A549 (cell line): ENCODE measurements at regions not wholly inside any gene's neighbourhood (a gene's known extent, or its start where the extent isn't known, plus 50 kb on each side); places are given as distances from the start of the nearest gene placed in this dataset.

Experiments used
- ATAC-seq, 2 experiments: fragments of 200-7000 bp in 1 of 2; fragments of >200 bp in 1 of 2; cut with Nextera tagmentation in 1 of 2; cut with Tn5 transposase in 1 of 2; 3 replicates each; pipeline versions ENCODE4 v1.8.0 to v1.9.1; 2018 to 2020; ENCODE audit warnings: mild to moderate bottlenecking in 1 of 2, moderate library complexity in 1 of 2
- CTCF ChIA-PET: fragments of 300-600 bp; sonication (Branson Sonifier 250); formaldehyde crosslinking; extraction: SDS; loops from one replicate; lab custom pipeline; 2021; ENCODE audit warnings: antibody characterized with exemption, inconsistent platforms; lab: Yijun Ruan, JAX
- POLR2A ChIA-PET: fragments of 350-600 bp; formaldehyde crosslinking; extraction: SDS; loops from one replicate; lab custom pipeline; 2021; ENCODE audit warnings: antibody characterized with exemption, inconsistent platforms; lab: Yijun Ruan, JAX
- DNase-seq, 2 experiments: peaks; one replicate each; pipeline versions ENCODE4 v3.0.0 to v3.0.0-alpha.2; 2011 to 2016; ENCODE audit warnings: low read depth in 1 of 2, low spot score in 1 of 2
- FAIRE-seq: peaks from 2 replicates; lab custom pipeline; 2011; peaks lifted over from hg19 to GRCh38; lab: Jason Lieb, UNC
- H3K27ac ChIP-seq, 2 experiments: fragments of >200 bp; sonication (Bioruptor Twin); formaldehyde crosslinking; 3 replicates each; pipeline ENCODE4 v1.5.1; 2016 to 2017
- H3K4me1 ChIP-seq: fragments of >200 bp; sonication (Bioruptor Twin); formaldehyde crosslinking; 3 replicates; pipeline ENCODE4 v1.6.1; 2016
- H3K4me2 ChIP-seq: fragments of >200 bp; sonication (Bioruptor Twin); formaldehyde crosslinking; 3 replicates; pipeline ENCODE4 v1.6.1; 2016
- H3K4me3 ChIP-seq: fragments of >200 bp; sonication (Bioruptor Twin); formaldehyde crosslinking; 3 replicates; pipeline ENCODE4 v1.5.1; 2016
- H3K9me3 ChIP-seq: fragments of >200 bp; sonication (Bioruptor Twin); formaldehyde crosslinking; 3 replicates; pipeline ENCODE4 v1.6.1; 2016
- CEBPB ChIP-seq, 2 experiments: fragments of >200 bp in 1 of 2; sonication (Bioruptor Twin) in 1 of 2; formaldehyde crosslinking in 1 of 2; IDR thresholded peaks; 2 replicates each; pipeline ENCODE4 v1.6.1; 2012 to 2016
- CHD2 ChIP-seq: fragments of 150-350 bp; IDR thresholded peaks from 2 replicates; pipeline ENCODE4 v1.6.1; 2014; ENCODE audit warnings: low read length; ENCODE audit not compliant: partially characterized antibody
- CHD4 ChIP-seq: fragments of 200-600 bp; sonication (generic); IDR thresholded peaks from 2 replicates; pipeline ENCODE4 v1.6.1; 2016; ENCODE audit warnings: antibody characterized with exemption, mild to moderate bottlenecking, borderline replicate concordance
- CTCF ChIP-seq: fragments of >200 bp; sonication (Bioruptor Twin); formaldehyde crosslinking; IDR thresholded peaks from 3 replicates; pipeline ENCODE4 v1.5.1; 2016
- ELK1 ChIP-seq: fragments of 150-350 bp; IDR thresholded peaks from 2 replicates; pipeline ENCODE4 v1.6.1; 2014; ENCODE audit warnings: low read depth, mild to moderate bottlenecking, low read length
- FOSL2 ChIP-seq, 2 experiments: fragments of 450-650 bp in 1 of 2; fragments of >200 bp in 1 of 2; sonication (Bioruptor Twin) in 1 of 2; formaldehyde crosslinking; IDR thresholded peaks; 2 replicates each; pipeline versions ENCODE4 v1.5.0 to v1.6.1; 2016 to 2020; ENCODE audit warnings: mild to moderate bottlenecking in 1 of 2, moderate library complexity in 1 of 2
- GATA3 ChIP-seq: IDR thresholded peaks from 2 replicates; pipeline ENCODE4 v1.6.1; 2012; ENCODE audit warnings: borderline replicate concordance
- HMGXB4 ChIP-seq: fragments of 250-450 bp; sonication (Bioruptor Pico); IDR thresholded peaks from 2 replicates; pipeline ENCODE4 v1.5.0; 2021; ENCODE audit warnings: mild to moderate bottlenecking, moderate library complexity, borderline replicate concordance
- KDM5A ChIP-seq: fragments of 200-600 bp; sonication (generic); IDR thresholded peaks from 2 replicates; pipeline ENCODE4 v1.6.1; 2016; ENCODE audit warnings: antibody characterized with exemption, mild to moderate bottlenecking
- MAFK ChIP-seq: fragments of 450-650 bp; IDR thresholded peaks from 2 replicates; pipeline ENCODE4 v1.6.1; 2014; ENCODE audit not compliant: partially characterized antibody
- MAX ChIP-seq: IDR thresholded peaks from 2 replicates; pipeline ENCODE4 v1.6.1; 2012
- PBX3 ChIP-seq: IDR thresholded peaks from 2 replicates; pipeline ENCODE4 v1.6.1; 2012
- POLR2A ChIP-seq: IDR thresholded peaks from 2 replicates; pipeline ENCODE4 v1.6.1; 2012; ENCODE audit warnings: mild to moderate bottlenecking, low read length
- RCOR1 ChIP-seq: fragments of 150-350 bp; IDR thresholded peaks from 2 replicates; pipeline ENCODE4 v1.6.1; 2014; ENCODE audit warnings: antibody characterized with exemption, low read length, low read depth
- REST ChIP-seq: fragments of 200-600 bp; sonication (generic); IDR thresholded peaks from 2 replicates; pipeline ENCODE4 v1.6.1; 2016; ENCODE audit warnings: antibody characterized with exemption, mild to moderate bottlenecking, moderate library complexity
- RFX5 ChIP-seq: fragments of 450-650 bp; IDR thresholded peaks from 2 replicates; pipeline ENCODE4 v1.7.1; 2014; ENCODE audit warnings: antibody characterized with exemption, mild to moderate bottlenecking, moderate library complexity
- USF2 ChIP-seq: fragments of 450-650 bp; IDR thresholded peaks from 2 replicates; pipeline ENCODE4 v1.6.1; 2014; ENCODE audit warnings: antibody characterized with exemption
- ZNF302 ChIP-seq: fragments of 250-450 bp; sonication (Bioruptor Pico); IDR thresholded peaks from 2 replicates; pipeline ENCODE4 v1.9.0; 2021; ENCODE audit warnings: inconsistent platforms, mild to moderate bottlenecking, moderate library complexity
- WGBS: methylation state at CpG from one replicate; pipeline ENCODE4 v1.1.6; 2017; ENCODE audit errors: missing lambda C conversion rate; 5-methylcytosine and 5-hydroxymethylcytosine counted together

GRCh38 chr7:9250876-9251275 is 817.5 kb downstream of the NXPH1 start:
- no peak for DNase-seq
- no peaks in the 10 kb centered on the region for H3K4me1 ChIP-seq
- peaks cover 4% of the 10 kb centered on the region; the same call in 2 of the 3 replicates for H3K9me3 ChIP-seq
- no peak overlapping the region for H3K4me3 ChIP-seq
- TF ChIP-seq RCOR1, result no peak
- TF ChIP-seq POLR2A, result no peak
- no peak for TF ChIP-seq PBX3
- no peak for TF ChIP-seq RFX5
- TF ChIP-seq FOSL2 (IDR thresholded peaks at IDR 0.05), result no peak
- no peak for TF ChIP-seq FOSL2 (CRISPR knock-in tag; IDR thresholded peaks at IDR 0.05)
- TF ChIP-seq HMGXB4 (CRISPR knock-in tag), result no peak
- no peak for TF ChIP-seq MAX
- TF ChIP-seq CTCF, result no peak
- FAIRE-seq, result no peak
- no peak for ATAC-seq
- H3K27ac ChIP-seq, result no peak overlapping the region
- WGBS, result 18% methylated on average over 3 of the region's 4 CpGs
- POLR2A ChIA-PET, result no interaction called here
- CTCF ChIA-PET, result no interaction called here
- no peak overlapping the region for H3K4me2 ChIP-seq

- no peak for ATAC-seq
- Histone ChIP-seq H3K4me3 (no peak overlapping the region), H3K4me1 (no peaks in the 10 kb centered on the region), H3K27ac (no peak overlapping the region), H3K4me2 (no peak overlapping the region), H3K9me3 (peaks cover 3% of the 10 kb centered on the region; the same call in 1 of the 3 replicates)
- TF ChIP-seq GATA3, result no peak
- DNase-seq, result no peak
- CTCF ChIA-PET, result no interaction called here
- WGBS, result 6% methylated on average over 3 of the region's 3 CpGs
- POLR2A ChIA-PET, result no interaction called here
- FAIRE-seq, result no peak
These were observed 831.0 kb downstream of the NXPH1 start for GRCh38 chr7:9264395-9264794.

GRCh38 chr7:9280088-9280487 is 846.7 kb downstream of the NXPH1 start:
- CTCF ChIA-PET, result no interaction called here

GRCh38 chr7:9283246-9283645 is 849.8 kb downstream of the NXPH1 start:
- no peak overlapping the region for H3K4me2 ChIP-seq
- H3K27ac ChIP-seq, result no peak overlapping the region
- no peak overlapping the region for H3K4me3 ChIP-seq
- no peak for DNase-seq
- H3K9me3 ChIP-seq, result no peaks in the 10 kb centered on the region
- FAIRE-seq, result no peak
- WGBS, result 0% methylated on average over 2 of the region's 2 CpGs
- no peak for ATAC-seq
- ChIA-PET CTCF (no interaction called here), POLR2A (no interaction called here)
- no peaks in the 10 kb centered on the region for H3K4me1 ChIP-seq
- no peak for TF ChIP-seq KDM5A
- TF ChIP-seq POLR2A, result no peak
- TF ChIP-seq REST, result no peak
- TF ChIP-seq USF2, result no peak
- TF ChIP-seq CHD4, result no peak
- no peak for TF ChIP-seq CHD2

More at GRCh38 chr7:9280088-9280487, 846.7 kb downstream of the NXPH1 start:
- H3K4me2 ChIP-seq, result no peak overlapping the region
- ATAC-seq (no peak), DNase-seq (no peak), FAIRE-seq (no peak)
- POLR2A ChIA-PET, result no interaction called here
- 0 out of 3 replicates have a peak, but pooled peaks cover 3% of the 10 kb centered on the region for H3K9me3 ChIP-seq
- no peaks in the 10 kb centered on the region for H3K4me1 ChIP-seq
- H3K27ac ChIP-seq, result no peak overlapping the region
- TF ChIP-seq ELK1, result no peak
- TF ChIP-seq CEBPB (IDR thresholded peaks at IDR 0.05), result no peak
- TF ChIP-seq POLR2A, result no peak
- no peak for TF ChIP-seq CHD4
- no peak for TF ChIP-seq MAFK
- TF ChIP-seq ZNF302, result no peak
- H3K4me3 ChIP-seq, result no peak overlapping the region
